ENCODE measurements at regions not wholly inside any gene's neighbourhood (a gene's known extent, or its start where the extent isn't known, plus 50 kb on each side); places are given as distances from the start of the nearest gene placed in this dataset.

- in situ Hi-C loops (cut with MboI) (no loop called here), intact Hi-C loops (cut with micrococcal nuclease) (no loop called here)
- BruUV-seq (replicated peaks), result no TSS peak
- H3K4me3 ChIP-seq, result no peak overlapping the region
- no peak overlapping the region for H3K4me2 ChIP-seq (ENCODE audit: insufficient read depth, low read length)
- H3K4me1 ChIP-seq (replicated peaks in 1 of 2; ENCODE audit: control insufficient read depth in 2 of 2, insufficient read depth in 2 of 2, low read length in 2 of 2), result no peaks in the 10 kb centered on the region
- no peaks in the 10 kb centered on the region for H3K36me3 ChIP-seq (ENCODE audit: control insufficient read depth, insufficient read depth, low read length)
- DNase-seq (ENCODE audit: extremely low read depth in 1 of 4, low spot score in 3 of 4) (no peak), ATAC-seq (no peak), FAIRE-seq (no peak)
- TF ChIP-seq ZNF140 (CRISPR knock-in tag; IDR thresholded peaks at IDR 0.05) (no peak), RBFOX2 (IDR thresholded peaks at IDR 0.05; ENCODE audit: low read depth, low read length) (no peak)
- ChIA-PET POLR2A (interaction anchor here (0.6 kb wide), 1 partner anchor 24 kb away, joined by 3 read pairs; no protein-coding TSS in a partner anchor), CTCF (ENCODE audit: low intra/inter-chr PET ratio) (no interaction called here)
- WGBS (ENCODE audit: insufficient coverage, low coverage, missing lambda C conversion rate), result under 1% methylated on average over 13 of the region's 13 CpGs
- no peaks in the 10 kb centered on the region for H3K79me2 ChIP-seq (ENCODE audit: control insufficient read depth, insufficient read depth, low read length)
- no peaks in the 10 kb centered on the region for H4K20me1 ChIP-seq (replicated peaks; ENCODE audit: control insufficient read depth, insufficient read depth, low read length)
- H3K27ac ChIP-seq (ENCODE audit: extremely low read depth, low read depth, low read length), result no peak overlapping the region
- H3K27me3 ChIP-seq (ENCODE audit: control insufficient read depth in 2 of 2, insufficient read depth in 2 of 2, low read length in 2 of 2), result peaks cover 0 to 19% of the 10 kb centered on the region in 2 experiments; a peak in 3 of 5 replicates
- no peak overlapping the region for H3K9ac ChIP-seq (ENCODE audit: insufficient read depth in 1 of 2, low read depth in 2 of 2, low read length in 2 of 2)
- H3K9me1 ChIP-seq (ENCODE audit: control insufficient read depth, insufficient read depth, low read length), result no peaks in the 10 kb centered on the region
- no peaks in the 10 kb centered on the region for H3K9me3 ChIP-seq (replicated peaks; ENCODE audit: control insufficient read depth, insufficient read depth, low read depth, low read length)
- no peak overlapping the region for H2AFZ ChIP-seq (ENCODE audit: low read depth, low read length)
Observed at GRCh38 chr9:126275386-126276001, 51.1 kb upstream of the MVB12B start.

- no peak overlapping the region for H3K27ac ChIP-seq (ENCODE audit: extremely low read depth, low read depth, low read length)
- H3K4me3 ChIP-seq, result no peak overlapping the region
- intact Hi-C loops (cut with micrococcal nuclease) (no loop called here), in situ Hi-C loops (cut with MboI) (no loop called here)
- no peak for ATAC-seq
- H3K4me1 ChIP-seq (replicated peaks in 1 of 2; ENCODE audit: control insufficient read depth in 2 of 2, insufficient read depth in 2 of 2, low read length in 2 of 2), result no peaks in the 10 kb centered on the region
- H3K9me3 ChIP-seq (replicated peaks; ENCODE audit: control insufficient read depth, insufficient read depth, low read depth, low read length), result no peaks in the 10 kb centered on the region
- no peak for FAIRE-seq
- CTCF ChIA-PET (ENCODE audit: low intra/inter-chr PET ratio), result no interaction called here
- TF ChIP-seq ZNF668 (CRISPR knock-in tag; IDR thresholded peaks at IDR 0.05) (no peak), SP1 (CRISPR knock-in tag; IDR thresholded peaks at IDR 0.05) (no peak), UBTF (IDR thresholded peaks at IDR 0.05; ENCODE audit: borderline replicate concordance in 1 of 2, low read depth in 2 of 2, low read length in 2 of 2) (no peak), NFRKB (IDR thresholded peaks at IDR 0.05; ENCODE audit: low read depth) (no peak), CBFB (CRISPR knock-in tag; IDR thresholded peaks at IDR 0.05) (no peak)
- DNase-seq (ENCODE audit: extremely low read depth in 1 of 4, low spot score in 3 of 4), result no peak
- no peaks in the 10 kb centered on the region for H3K79me2 ChIP-seq (ENCODE audit: control insufficient read depth, insufficient read depth, low read length)
- H2AFZ ChIP-seq (ENCODE audit: low read depth, low read length), result no peak overlapping the region
- H3K27me3 ChIP-seq (ENCODE audit: control insufficient read depth in 2 of 2, insufficient read depth in 2 of 2, low read length in 2 of 2), result peaks cover 0 to 19% of the 10 kb centered on the region in 2 experiments; a peak in 3 of 5 replicates
- no TSS peak for BruUV-seq (replicated peaks)
- no peaks in the 10 kb centered on the region for H3K36me3 ChIP-seq (ENCODE audit: control insufficient read depth, insufficient read depth, low read length)
- POLR2A ChIA-PET, result no interaction called here
- H3K4me2 ChIP-seq (ENCODE audit: insufficient read depth, low read length), result no peak overlapping the region
- under 1% methylated on average over 17 of the region's 17 CpGs for WGBS (ENCODE audit: insufficient coverage, low coverage, missing lambda C conversion rate)
- H3K9ac ChIP-seq (ENCODE audit: insufficient read depth in 1 of 2, low read depth in 2 of 2, low read length in 2 of 2), result no peak overlapping the region
- no peaks in the 10 kb centered on the region for H4K20me1 ChIP-seq (replicated peaks; ENCODE audit: control insufficient read depth, insufficient read depth, low read length)
- no peaks in the 10 kb centered on the region for H3K9me1 ChIP-seq (ENCODE audit: control insufficient read depth, insufficient read depth, low read length)
Observed at GRCh38 chr9:126276056-126276728, 50.4 kb upstream of the MVB12B start.

Measured in K562 (cell line).